CD4-positive, alpha-beta T cell (primary cell): ENCODE measurements at regions not wholly inside any gene's neighbourhood (a gene's known extent, or its start where the extent isn't known, plus 50 kb on each side); places are given as distances from the start of the nearest gene placed in this dataset.

Experiments used
- ATAC-seq: fragments of 200-7000 bp; cut with Tn5 transposase; one replicate; pipeline ENCODE4 v1.10.0; 2022; ENCODE audit warnings: mild to moderate bottlenecking; ENCODE audit not compliant: poor library complexity
- CTCF ChIA-PET: fragments of 350-600 bp; sonication (Branson Sonifier 250); formaldehyde crosslinking; loops from one replicate; lab custom pipeline; 2021; ENCODE audit warnings: antibody characterized with exemption, inconsistent platforms; lab: Charles Lee
- POLR2A ChIA-PET: fragments of 350-600 bp; sonication (Branson Sonifier 250); formaldehyde crosslinking; loops from one replicate; lab custom pipeline; 2021; ENCODE audit warnings: antibody characterized with exemption, inconsistent platforms; lab: Charles Lee
- DNase-seq, 14 experiments: peaks; one replicate each; pipeline ENCODE4 v3.0.0-alpha.2; 2013 to 2020; ENCODE audit warnings: mixed read lengths in 2 of 14
- H3K27ac ChIP-seq, 2 donors: one replicate each; pipeline versions ENCODE4 v1.5.1 to v1.7.0; 2013; ENCODE audit warnings: low read length in 2 of 2, low read depth in 1 of 2, mild to moderate bottlenecking in 1 of 2
- H3K27me3 ChIP-seq, 2 experiments: 1 replicate in 1 of 2; 2 replicates in 1 of 2; pipeline versions ENCODE4 v1.6.1 to v1.7.0; 2013; ENCODE audit warnings: low read length in 2 of 2, control low read depth in 1 of 2, mild to moderate bottlenecking in 1 of 2, moderate library complexity in 1 of 2; ENCODE audit not compliant: insufficient read depth in 2 of 2, control insufficient read depth in 1 of 2
- H3K36me3 ChIP-seq: one replicate; pipeline ENCODE4 v1.6.1; 2013; ENCODE audit warnings: low read length, control low read depth; ENCODE audit not compliant: insufficient read depth
- H3K4me1 ChIP-seq: one replicate; pipeline ENCODE4 v1.6.1; 2013; ENCODE audit warnings: low read length, control low read depth; ENCODE audit not compliant: insufficient read depth
- H3K4me3 ChIP-seq: one replicate; pipeline ENCODE4 v1.5.1; 2013; ENCODE audit warnings: mild to moderate bottlenecking, low read length, moderate library complexity
- H3K9me3 ChIP-seq, 2 experiments: 1 replicate in 1 of 2; 2 replicates in 1 of 2; pipeline versions ENCODE4 v1.6.1 to v1.7.0; 2013; ENCODE audit warnings: low read length in 2 of 2, mild to moderate bottlenecking in 2 of 2, control low read depth in 1 of 2, moderate library complexity in 1 of 2; ENCODE audit not compliant: control insufficient read depth in 1 of 2, insufficient read depth in 1 of 2
- H3K27ac Mint-ChIP-seq: one replicate; pipeline ENCODE4 v1.8.0; 2020; ENCODE audit warnings: mixed read lengths
- H3K27me3 Mint-ChIP-seq: one replicate; pipeline ENCODE4 v1.8.0; 2021; ENCODE audit warnings: mixed read lengths
- H3K36me3 Mint-ChIP-seq: one replicate; pipeline ENCODE4 v1.8.0; 2021; ENCODE audit warnings: low read depth, mixed read lengths
- H3K4me1 Mint-ChIP-seq: one replicate; pipeline ENCODE4 v1.8.0; 2021; ENCODE audit warnings: low read depth, mixed read lengths
- H3K4me3 Mint-ChIP-seq: one replicate; pipeline ENCODE4 v1.8.0; 2020; ENCODE audit warnings: mild to moderate bottlenecking, mixed read lengths
- H3K9me3 Mint-ChIP-seq: one replicate; pipeline ENCODE4 v1.8.0; 2020; ENCODE audit warnings: mixed read lengths
- intact Hi-C, 2 experiments: fragments of 100-400 bp; cut with DNase I in 1 of 2; cut with micrococcal nuclease in 1 of 2; formaldehyde crosslinking; loops; one replicate each; pipeline versions ENCODE4 v1.15.1 to v1.9.0; 2023 to 2025; cut with DNase I, micrococcal nuclease
- TF ChIP-seq, protein P1 (sequence below): fragments of 200-600 bp; IDR thresholded peaks from one replicate; pipeline ENCODE4 v1.8.0; 2022; ENCODE audit warnings: antibody characterized with exemption, mild to moderate bottlenecking

DNA sequence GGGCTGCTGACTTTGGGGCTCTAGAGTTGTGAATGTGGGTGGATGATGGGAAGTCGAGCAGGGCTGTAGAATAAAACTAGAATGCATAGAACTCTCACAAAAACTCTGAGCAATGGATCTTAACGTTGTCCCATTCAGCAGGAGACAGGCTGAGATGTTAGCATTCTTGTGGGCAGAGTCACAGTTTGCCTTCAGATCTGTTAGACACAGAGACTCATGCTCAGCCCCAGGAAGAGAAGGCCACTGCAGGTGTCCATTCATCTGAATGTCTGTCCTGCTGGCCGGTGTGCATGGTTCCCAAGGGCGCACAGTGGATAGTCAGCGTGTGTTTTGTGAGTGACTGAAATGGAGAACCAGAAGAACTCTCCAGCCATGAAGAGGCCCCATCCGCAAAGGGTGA is 111.3 kb downstream of the TSN start:
- Mint-ChIP-seq H3K27ac (no peak overlapping the region), H3K4me3 (no peak overlapping the region), H3K9me3 (no peaks in the 10 kb centered on the region), H3K4me1 (no peaks in the 10 kb centered on the region), H3K27me3 (peaks cover 14% of the 10 kb centered on the region), H3K36me3 (no peaks in the 10 kb centered on the region)
- no peak for DNase-seq
- H3K4me3 ChIP-seq = no peak overlapping the region
- no peaks in the 10 kb centered on the region for H3K4me1 ChIP-seq
- H3K36me3 ChIP-seq = no peaks in the 10 kb centered on the region
- no peak for ATAC-seq
- peaks cover 0 to 7% of the 10 kb centered on the region in 2 experiments for H3K27me3 ChIP-seq
- no peak overlapping the region for H3K27ac ChIP-seq
- CTCF ChIA-PET = no interaction called here
- H3K9me3 ChIP-seq = peaks cover 0 to 4% of the 10 kb centered on the region in 2 experiments
- POLR2A ChIA-PET = no interaction called here
- intact Hi-C loops = no loop called here
- TF ChIP-seq, protein P1, sequence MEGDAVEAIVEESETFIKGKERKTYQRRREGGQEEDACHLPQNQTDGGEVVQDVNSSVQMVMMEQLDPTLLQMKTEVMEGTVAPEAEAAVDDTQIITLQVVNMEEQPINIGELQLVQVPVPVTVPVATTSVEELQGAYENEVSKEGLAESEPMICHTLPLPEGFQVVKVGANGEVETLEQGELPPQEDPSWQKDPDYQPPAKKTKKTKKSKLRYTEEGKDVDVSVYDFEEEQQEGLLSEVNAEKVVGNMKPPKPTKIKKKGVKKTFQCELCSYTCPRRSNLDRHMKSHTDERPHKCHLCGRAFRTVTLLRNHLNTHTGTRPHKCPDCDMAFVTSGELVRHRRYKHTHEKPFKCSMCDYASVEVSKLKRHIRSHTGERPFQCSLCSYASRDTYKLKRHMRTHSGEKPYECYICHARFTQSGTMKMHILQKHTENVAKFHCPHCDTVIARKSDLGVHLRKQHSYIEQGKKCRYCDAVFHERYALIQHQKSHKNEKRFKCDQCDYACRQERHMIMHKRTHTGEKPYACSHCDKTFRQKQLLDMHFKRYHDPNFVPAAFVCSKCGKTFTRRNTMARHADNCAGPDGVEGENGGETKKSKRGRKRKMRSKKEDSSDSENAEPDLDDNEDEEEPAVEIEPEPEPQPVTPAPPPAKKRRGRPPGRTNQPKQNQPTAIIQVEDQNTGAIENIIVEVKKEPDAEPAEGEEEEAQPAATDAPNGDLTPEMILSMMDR = no peak

DNA sequence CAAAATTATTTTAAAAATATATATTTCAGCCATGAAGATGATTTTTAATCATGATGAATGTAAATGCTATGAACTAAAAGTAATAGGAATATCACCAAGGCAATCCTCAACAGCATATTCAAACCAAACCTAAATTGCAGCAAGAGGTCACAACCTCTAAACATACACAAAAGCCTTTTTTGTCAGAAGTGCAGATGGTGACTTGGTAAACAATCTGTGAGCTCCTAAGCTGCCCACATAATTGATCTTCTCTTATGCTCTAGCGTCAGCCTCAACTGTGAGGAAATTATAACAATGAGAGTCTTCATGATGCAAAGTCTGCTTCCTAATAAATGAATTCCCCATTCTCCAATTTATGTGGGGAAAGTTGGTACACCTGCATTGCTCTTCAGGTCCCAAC is 113.2 kb downstream of the TSN start:
- no peak for DNase-seq
- no peak overlapping the region for H3K4me3 ChIP-seq
- H3K27me3 ChIP-seq = peaks cover 0 to 4% of the 10 kb centered on the region in 2 experiments
- Mint-ChIP-seq H3K4me3 (no peak overlapping the region), H3K27ac (no peak overlapping the region), H3K9me3 (no peaks in the 10 kb centered on the region), H3K4me1 (no peaks in the 10 kb centered on the region), H3K36me3 (no peaks in the 10 kb centered on the region), H3K27me3 (peaks cover 14% of the 10 kb centered on the region)
- H3K4me1 ChIP-seq = no peaks in the 10 kb centered on the region
- intact Hi-C loops = no loop called here
- no peaks in the 10 kb centered on the region for H3K36me3 ChIP-seq
- ChIA-PET CTCF (no interaction called here), POLR2A (no interaction called here)
- ATAC-seq = no peak
- no peak overlapping the region for H3K27ac ChIP-seq
- TF ChIP-seq, protein P1 = no peak
- no peaks in the 10 kb centered on the region for H3K9me3 ChIP-seq

DNA sequence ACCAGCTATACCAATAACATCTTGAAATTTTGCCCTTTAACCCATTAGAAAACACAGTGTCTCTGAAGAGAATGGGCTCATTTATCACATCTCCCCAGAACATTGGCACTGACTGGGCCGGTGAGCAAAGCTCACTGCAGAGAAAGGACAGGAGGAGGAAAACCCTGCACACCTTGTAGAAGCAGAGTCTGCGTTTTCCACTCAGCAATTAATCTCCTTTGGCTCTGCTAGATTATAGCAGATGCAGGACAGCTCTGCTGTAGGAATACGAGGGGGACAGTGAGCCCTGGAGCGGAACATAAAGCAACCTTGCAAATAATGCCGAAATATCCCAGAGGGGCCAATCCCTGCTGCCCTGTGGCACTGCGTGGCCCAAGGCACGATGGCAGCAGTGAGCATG is 113.9 kb downstream of the TSN start:
- intact Hi-C loops = no loop called here
- H3K4me3 Mint-ChIP-seq = no peak overlapping the region
- H3K27me3 Mint-ChIP-seq = peaks cover 14% of the 10 kb centered on the region
- no peaks in the 10 kb centered on the region for H3K9me3 ChIP-seq
- H3K36me3 Mint-ChIP-seq = no peaks in the 10 kb centered on the region
- no peak for ATAC-seq
- peaks cover 0 to 4% of the 10 kb centered on the region in 2 experiments for H3K27me3 ChIP-seq
- ChIA-PET POLR2A (no interaction called here), CTCF (interaction anchor here (0.5 kb wide), 1 partner anchor 15 kb away, joined by 3 read pairs; no protein-coding TSS in a partner anchor)
- H3K27ac Mint-ChIP-seq = no peak overlapping the region
- no peak overlapping the region for H3K27ac ChIP-seq
- TF ChIP-seq, protein P1 = no peak
- no peak overlapping the region for H3K4me3 ChIP-seq
- no peaks in the 10 kb centered on the region for H3K9me3 Mint-ChIP-seq
- no peaks in the 10 kb centered on the region for H3K4me1 ChIP-seq
- H3K4me1 Mint-ChIP-seq = no peaks in the 10 kb centered on the region
- no peaks in the 10 kb centered on the region for H3K36me3 ChIP-seq
- DNase-seq = no peak
